CD14-positive monocyte (primary cell): ENCODE measurements at regions not wholly inside any gene's neighbourhood (a gene's known extent, or its start where the extent isn't known, plus 50 kb on each side); places are given as distances from the start of the nearest gene placed in this dataset.

ENCODE experiments used
- DNase-seq, 3 donors: peaks; one replicate each; pipeline ENCODE4 v3.0.0-alpha.2; 2011 to 2022
- H2AFZ ChIP-seq: 2 replicates; pipeline ENCODE4 v1.6.0; 2012; ENCODE audit warnings: mild to moderate bottlenecking, low read depth, low read length, inconsistent platforms; ENCODE audit not compliant: insufficient read depth, poor library complexity, severe bottlenecking
- H3K27ac ChIP-seq, 2 donors: 1 replicate in 1 of 2; 2 replicates in 1 of 2; pipeline ENCODE4 v1.5.1; 2012 to 2013; ENCODE audit warnings: low read length in 2 of 2, control low read depth in 1 of 2, inconsistent platforms in 1 of 2, low read depth in 1 of 2, mild to moderate bottlenecking in 1 of 2
- H3K27me3 ChIP-seq, 2 donors: one replicate each; pipeline versions ENCODE4 v1.6.0 to v1.6.1; 2011 to 2013; ENCODE audit warnings: low read length in 2 of 2; ENCODE audit not compliant: control insufficient read depth in 2 of 2, insufficient read depth in 2 of 2
- H3K36me3 ChIP-seq, 2 donors: replicated peaks in 1 of 2; 1 replicate in 1 of 2; 2 replicates in 1 of 2; pipeline versions ENCODE4 v1.5.1 to v1.6.1; 2012 to 2013; ENCODE audit warnings: low read length in 2 of 2, control low read depth in 1 of 2, inconsistent platforms in 1 of 2, mild to moderate bottlenecking in 1 of 2; ENCODE audit not compliant: insufficient read depth in 2 of 2, control insufficient read depth in 1 of 2
- H3K4me1 ChIP-seq, 2 donors: 1 replicate in 1 of 2; 2 replicates in 1 of 2; pipeline versions ENCODE4 v1.5.1 to v1.6.1; 2012 to 2013; ENCODE audit warnings: low read length in 2 of 2, control low read depth in 1 of 2, inconsistent platforms in 1 of 2, mild to moderate bottlenecking in 1 of 2, moderate library complexity in 1 of 2; ENCODE audit not compliant: insufficient read depth in 2 of 2, control insufficient read depth in 1 of 2
- H3K4me2 ChIP-seq: replicated peaks from 2 replicates; pipeline ENCODE3; 2012; ENCODE audit warnings: low read length, moderate library complexity, mild to moderate bottlenecking; ENCODE audit not compliant: poor library complexity, severe bottlenecking; ENCODE audit errors: extremely low read depth
- H3K4me3 ChIP-seq, 3 experiments: fragments of 200-600 bp in 1 of 3; sonication (generic) in 1 of 3; replicated peaks in 1 of 3; 1 replicate in 2 of 3; 2 replicates in 1 of 3; pipeline ENCODE4 v1.5.1; 2011 to 2013; ENCODE audit warnings: low read length in 3 of 3, mild to moderate bottlenecking in 3 of 3, control low read depth in 2 of 3, low read depth in 2 of 3, inconsistent platforms in 1 of 3, moderate library complexity in 1 of 3
- H3K79me2 ChIP-seq: 2 replicates; pipeline ENCODE4 v1.6.0; 2012; ENCODE audit warnings: mild to moderate bottlenecking, control low read depth, inconsistent platforms, low read length, moderate library complexity; ENCODE audit not compliant: insufficient read depth
- H3K9ac ChIP-seq: 2 replicates; pipeline ENCODE4 v1.6.0; 2017; ENCODE audit warnings: low read length, mild to moderate bottlenecking; ENCODE audit not compliant: insufficient read depth, poor library complexity, severe bottlenecking
- H3K9me3 ChIP-seq, 2 donors: replicated peaks in 1 of 2; 1 replicate in 1 of 2; 2 replicates in 1 of 2; pipeline versions ENCODE4 v1.5.1 to v1.6.1; 2012 to 2013; ENCODE audit warnings: low read length in 2 of 2, control low read depth in 1 of 2; ENCODE audit not compliant: control insufficient read depth in 1 of 2, insufficient read depth in 1 of 2
- H4K20me1 ChIP-seq: 2 replicates; pipeline ENCODE4 v1.6.0; 2012; ENCODE audit warnings: mild to moderate bottlenecking, low read length, control low read depth, moderate library complexity; ENCODE audit not compliant: insufficient read depth
- H3K27ac Mint-ChIP-seq, 7 donors: one replicate each; pipeline ENCODE4 v1.8.0; 2020; ENCODE audit warnings: mild to moderate bottlenecking in 7 of 7, mixed read lengths in 7 of 7, moderate library complexity in 6 of 7, inconsistent platforms in 2 of 7
- H3K27me3 Mint-ChIP-seq, 3 donors: one replicate each; pipeline ENCODE4 v1.8.0; 2021 to 2022; ENCODE audit warnings: low read depth in 3 of 3, mild to moderate bottlenecking in 3 of 3, mixed read lengths in 3 of 3, moderate library complexity in 3 of 3, inconsistent platforms in 1 of 3
- H3K36me3 Mint-ChIP-seq, 2 donors: one replicate each; pipeline ENCODE4 v1.8.0; 2020; ENCODE audit warnings: mixed read lengths in 2 of 2, inconsistent platforms in 1 of 2, mild to moderate bottlenecking in 1 of 2
- H3K4me1 Mint-ChIP-seq: one replicate; pipeline ENCODE4 v1.8.0; 2020; ENCODE audit warnings: mild to moderate bottlenecking, mixed read lengths
- H3K4me3 Mint-ChIP-seq, 2 donors: one replicate each; pipeline ENCODE4 v1.8.0; 2020; ENCODE audit warnings: mild to moderate bottlenecking in 2 of 2, mixed read lengths in 2 of 2, moderate library complexity in 1 of 2
- H3K9me3 Mint-ChIP-seq, 7 donors: one replicate each; pipeline ENCODE4 v1.8.0; 2020 to 2022; ENCODE audit warnings: mixed read lengths in 7 of 7, mild to moderate bottlenecking in 6 of 7, moderate library complexity in 6 of 7, inconsistent platforms in 2 of 7
- CTCF ChIP-seq: fragments of 200-600 bp; IDR thresholded peaks from one replicate; pipeline ENCODE4 v1.8.0; 2022; ENCODE audit warnings: antibody characterized with exemption, mild to moderate bottlenecking
- WGBS: methylation state at CpG from one replicate; pipeline ENCODE4 v1.1.5; 2013; ENCODE audit warnings: missing lambda C conversion rate; ENCODE audit not compliant: insufficient coverage; 5-methylcytosine and 5-hydroxymethylcytosine counted together
- intact Hi-C, 2 donors: fragments of 100-400 bp; cut with micrococcal nuclease; formaldehyde crosslinking; loops; one replicate each; pipeline versions ENCODE4 v1.15.0 to v1.15.1; 2023

DNA sequence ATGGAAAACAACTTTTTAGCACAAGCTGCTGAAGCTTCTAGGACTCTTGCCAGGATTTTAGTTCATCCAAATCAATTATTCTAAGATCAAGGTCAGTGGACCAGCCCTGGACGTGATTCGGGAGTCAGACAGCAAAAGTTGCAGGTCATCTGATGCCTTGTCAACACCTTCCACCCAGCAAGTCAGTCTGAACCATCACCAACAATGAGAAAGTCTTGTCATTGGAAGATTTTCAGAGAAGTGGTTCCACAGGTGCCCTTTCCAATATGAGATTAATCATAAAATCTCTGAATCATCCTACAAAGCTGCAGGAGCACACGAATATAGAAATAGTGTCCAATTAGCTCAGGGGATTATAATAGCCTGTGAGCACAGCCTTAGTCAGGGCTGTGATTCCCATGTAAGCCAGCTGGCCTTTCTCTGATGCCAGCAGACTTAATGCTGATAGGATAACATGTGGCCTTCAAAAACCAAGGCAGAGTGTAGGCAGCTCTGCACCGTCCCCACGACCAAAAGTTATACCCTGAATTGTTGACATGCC, 445.0 kb upstream of the TRPC7 start:
- TF ChIP-seq CTCF = no peak
- Histone ChIP-seq H3K4me1 (no peaks in the 10 kb centered on the region), H3K27ac (no peak overlapping the region), H3K4me3 (no peak overlapping the region), H3K9me3 (no peaks in the 10 kb centered on the region), H4K20me1 (no peaks in the 10 kb centered on the region), H3K27me3 (no peaks in the 10 kb centered on the region), H3K4me2 (no peak overlapping the region), H3K36me3 (no peaks in the 10 kb centered on the region), H2AFZ (no peak overlapping the region), H3K79me2 (no peaks in the 10 kb centered on the region), H3K9ac (no peak overlapping the region)
- no peaks in the 10 kb centered on the region for H3K27me3 Mint-ChIP-seq
- no peaks in the 10 kb centered on the region for H3K4me1 Mint-ChIP-seq
- no peaks in the 10 kb centered on the region for H3K36me3 Mint-ChIP-seq
- 91% methylated on average over 4 of the region's 5 CpGs for WGBS
- H3K4me3 Mint-ChIP-seq = no peak overlapping the region
- DNase-seq = no peak
- intact Hi-C loops = no loop called here
- H3K9me3 Mint-ChIP-seq = peaks cover 0 to 3% (median 0%) of the 10 kb centered on the region in 7 donors
- no peak overlapping the region for H3K27ac Mint-ChIP-seq

DNA sequence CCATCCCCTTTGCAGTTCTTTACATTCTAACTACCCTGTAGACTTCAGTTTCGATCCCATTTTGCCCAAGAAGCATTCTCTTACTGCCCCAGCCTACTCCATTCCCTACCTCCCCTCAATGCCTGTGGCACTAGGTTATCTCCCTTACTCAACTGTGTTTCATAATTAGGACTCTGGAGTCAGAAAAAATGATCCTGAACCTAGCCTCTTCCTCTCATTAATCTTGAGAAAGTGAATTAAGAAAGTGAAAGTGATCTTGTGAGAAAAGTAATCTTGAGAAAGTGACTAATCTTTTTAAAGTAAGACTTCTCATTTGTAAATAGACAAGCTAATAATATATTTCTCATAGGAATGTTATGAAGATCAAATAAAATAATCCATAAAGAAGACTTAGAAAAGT, 444.0 kb upstream of the TRPC7 start:
- no peaks in the 10 kb centered on the region for H3K4me1 ChIP-seq
- no peaks in the 10 kb centered on the region for H3K4me1 Mint-ChIP-seq
- H3K27me3 Mint-ChIP-seq = no peaks in the 10 kb centered on the region
- no peak for DNase-seq
- H3K9ac ChIP-seq = no peak overlapping the region
- H3K36me3 Mint-ChIP-seq = no peaks in the 10 kb centered on the region
- WGBS = 75% methylated on average over 1 of the region's 1 CpG
- H3K4me3 Mint-ChIP-seq = no peak overlapping the region
- H3K4me3 ChIP-seq = no peak overlapping the region
- no peak overlapping the region for H3K27ac ChIP-seq
- no peaks in the 10 kb centered on the region for H3K27me3 ChIP-seq
- TF ChIP-seq CTCF = no peak
- H3K36me3 ChIP-seq = no peaks in the 10 kb centered on the region
- H3K9me3 Mint-ChIP-seq = peaks cover 0 to 3% (median 0%) of the 10 kb centered on the region in 7 donors
- H3K9me3 ChIP-seq = no peaks in the 10 kb centered on the region
- intact Hi-C loops = no loop called here
- no peaks in the 10 kb centered on the region for H4K20me1 ChIP-seq
- H3K4me2 ChIP-seq = no peak overlapping the region
- no peak overlapping the region for H2AFZ ChIP-seq
- no peaks in the 10 kb centered on the region for H3K79me2 ChIP-seq
- H3K27ac Mint-ChIP-seq = no peak overlapping the region
